Nephron (organoid): ENCODE measurements at regions not wholly inside any gene's neighbourhood (a gene's known extent, or its start where the extent isn't known, plus 50 kb on each side); places are given as distances from the start of the nearest gene placed in this dataset.

ENCODE experiments used
- H3K27ac Mint-ChIP-seq, 3 experiments: 2 replicates each; pipeline ENCODE4 v1.8.0; 2020; ENCODE audit warnings: mixed read lengths in 3 of 3, mild to moderate bottlenecking in 2 of 3, moderate library complexity in 1 of 3
- H3K27me3 Mint-ChIP-seq: 2 replicates; pipeline ENCODE4 v1.8.0; 2021; ENCODE audit warnings: low read depth, mild to moderate bottlenecking, moderate library complexity, mixed read lengths
- H3K36me3 Mint-ChIP-seq: 2 replicates; pipeline ENCODE4 v1.8.0; 2020; ENCODE audit warnings: low read depth, mixed read lengths
- H3K4me1 Mint-ChIP-seq: 2 replicates; pipeline ENCODE4 v1.8.0; 2020; ENCODE audit warnings: mixed read lengths
- H3K4me3 Mint-ChIP-seq, 3 experiments: 2 replicates each; pipeline ENCODE4 v1.8.0; 2020; ENCODE audit warnings: mild to moderate bottlenecking in 3 of 3, mixed read lengths in 3 of 3, moderate library complexity in 2 of 3
- H3K9me3 Mint-ChIP-seq: 2 replicates; pipeline ENCODE4 v1.8.0; 2020; ENCODE audit warnings: mixed read lengths
- CTCF ChIP-seq, 3 experiments: fragments of 200-600 bp; sonication (generic); IDR thresholded peaks; one replicate each; pipeline ENCODE4 v1.5.0; 2021; ENCODE audit warnings: antibody characterized with exemption in 3 of 3; ENCODE audit not compliant: unreplicated experiment in 3 of 3

- H3K4me3 Mint-ChIP-seq = no peak overlapping the region
- H3K36me3 Mint-ChIP-seq = no peaks in the 10 kb centered on the region
- H3K9me3 Mint-ChIP-seq = no peaks in the 10 kb centered on the region
- no peaks in the 10 kb centered on the region for H3K4me1 Mint-ChIP-seq
- TF ChIP-seq CTCF (IDR thresholded peaks at IDR 0.05; ENCODE audit: unreplicated experiment in 3 of 3) = no peak
- no peaks in the 10 kb centered on the region for H3K27me3 Mint-ChIP-seq
- no peak overlapping the region for H3K27ac Mint-ChIP-seq
Observed at GRCh38 chr3:148265841-148266240, 431.9 kb upstream of the AGTR1 start.

- Mint-ChIP-seq H3K4me3 (no peak overlapping the region), H3K9me3 (no peaks in the 10 kb centered on the region), H3K4me1 (no peaks in the 10 kb centered on the region), H3K36me3 (no peaks in the 10 kb centered on the region), H3K27me3 (no peaks in the 10 kb centered on the region), H3K27ac (no peak overlapping the region)
- TF ChIP-seq CTCF (IDR thresholded peaks at IDR 0.05; ENCODE audit: unreplicated experiment in 3 of 3) = no peak
Observed at GRCh38 chr3:148266341-148266740, 431.4 kb upstream of the AGTR1 start.

GRCh38 chr3:148269816-148270215, 427.9 kb upstream of the AGTR1 start:
- no peaks in the 10 kb centered on the region for H3K27me3 Mint-ChIP-seq
- H3K4me1 Mint-ChIP-seq = no peaks in the 10 kb centered on the region
- no peak for TF ChIP-seq CTCF (IDR thresholded peaks at IDR 0.05; ENCODE audit: unreplicated experiment in 3 of 3)
- H3K27ac Mint-ChIP-seq = no peak overlapping the region
- no peaks in the 10 kb centered on the region for H3K36me3 Mint-ChIP-seq
- H3K4me3 Mint-ChIP-seq = no peak overlapping the region
- no peaks in the 10 kb centered on the region for H3K9me3 Mint-ChIP-seq

GRCh38 chr3:148280623-148281242, 417.0 kb upstream of the AGTR1 start:
- H3K4me1 Mint-ChIP-seq = no peaks in the 10 kb centered on the region

GRCh38 chr3:148289159-148289558, 408.5 kb upstream of the AGTR1 start:
- TF ChIP-seq CTCF (IDR thresholded peaks at IDR 0.05; ENCODE audit: unreplicated experiment in 3 of 3) = no peak

More at GRCh38 chr3:148280623-148281242, 417.0 kb upstream of the AGTR1 start:
- H3K36me3 Mint-ChIP-seq = no peaks in the 10 kb centered on the region
- peaks cover 4% of the 10 kb centered on the region for H3K9me3 Mint-ChIP-seq
- H3K4me3 Mint-ChIP-seq = no peak overlapping the region
- TF ChIP-seq CTCF (IDR thresholded peaks at IDR 0.05; ENCODE audit: unreplicated experiment in 3 of 3) = no peak
- no peaks in the 10 kb centered on the region for H3K27me3 Mint-ChIP-seq
- H3K27ac Mint-ChIP-seq = no peak overlapping the region

GRCh38 chr3:148297013-148297412, 400.7 kb upstream of the AGTR1 start:
- no peak overlapping the region for H3K27ac Mint-ChIP-seq
- no peak overlapping the region for H3K4me3 Mint-ChIP-seq
- no peaks in the 10 kb centered on the region for H3K27me3 Mint-ChIP-seq
- TF ChIP-seq CTCF (IDR thresholded peaks at IDR 0.05; ENCODE audit: unreplicated experiment in 3 of 3) = no peak
- H3K4me1 Mint-ChIP-seq = peaks cover 7% of the 10 kb centered on the region
- H3K9me3 Mint-ChIP-seq = no peaks in the 10 kb centered on the region
- no peaks in the 10 kb centered on the region for H3K36me3 Mint-ChIP-seq

More at GRCh38 chr3:148289159-148289558, 408.5 kb upstream of the AGTR1 start:
- no peaks in the 10 kb centered on the region for H3K27me3 Mint-ChIP-seq
- peak overlapping the region in 1 of 3 experiments; percentile 22 for H3K27ac Mint-ChIP-seq
- H3K4me3 Mint-ChIP-seq = no peak overlapping the region
- H3K36me3 Mint-ChIP-seq = no peaks in the 10 kb centered on the region
- H3K9me3 Mint-ChIP-seq = peaks cover 5% of the 10 kb centered on the region
- H3K4me1 Mint-ChIP-seq = no peaks in the 10 kb centered on the region
